IPS DF 4.7 (cell line): ENCODE measurements at regions not wholly inside any gene's neighbourhood (a gene's known extent, or its start where the extent isn't known, plus 50 kb on each side); places are given as distances from the start of the nearest gene placed in this dataset.

ENCODE experiments used
- DNase-seq: peaks from one replicate; pipeline ENCODE4 v3.0.0-alpha.2; 2013; ENCODE audit warnings: low spot score; ENCODE audit errors: extremely low read depth

DNA sequence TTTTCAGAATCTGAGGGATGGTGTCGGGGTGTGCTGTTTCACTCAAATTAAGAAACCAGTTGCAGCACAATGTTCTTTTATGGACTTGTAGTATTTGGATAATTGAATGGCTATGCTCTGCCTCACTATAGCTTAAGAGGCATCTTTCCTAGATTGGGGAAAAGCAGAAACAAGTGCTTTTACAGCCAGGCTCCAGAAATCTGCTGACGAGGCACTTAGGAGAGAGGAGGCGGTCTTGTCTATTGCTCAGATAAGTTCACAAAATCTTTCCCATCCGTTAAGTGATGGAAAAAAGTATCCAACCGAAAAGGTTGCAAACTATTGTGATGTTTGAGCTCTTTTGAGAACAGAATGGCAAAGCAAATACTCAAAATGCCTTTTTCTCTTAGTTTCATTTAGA lies 336.1 kb upstream of the RARB start:
- DNase-seq, result no peak

- DNase-seq, result no peak
Measured at GRCh38 chr3:25094932-25095685, 333.0 kb upstream of the RARB start.

GRCh38 chr3:25096536-25096935 lies 331.5 kb upstream of the RARB start:
- no peak for DNase-seq

DNA sequence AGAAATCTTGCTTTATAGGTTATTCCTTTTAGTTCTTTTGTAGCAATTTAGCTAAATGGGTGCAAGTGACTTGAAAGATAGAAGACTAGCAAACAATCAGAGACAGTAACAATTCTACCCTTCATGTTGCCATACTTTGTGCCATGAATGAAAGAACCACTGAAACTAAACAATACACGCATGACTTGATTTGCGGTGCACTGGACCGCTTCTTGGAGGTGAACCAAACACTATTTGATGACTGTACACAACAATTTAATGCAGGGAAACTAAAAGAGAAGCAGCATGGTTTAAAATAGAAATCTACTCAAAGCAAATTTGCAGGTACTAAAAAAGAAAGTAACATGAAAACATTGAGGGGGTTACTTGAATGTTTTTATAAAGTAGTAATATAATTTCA lies 331.0 kb upstream of the RARB start:
- DNase-seq, result no peak

- no peak for DNase-seq
Measured at GRCh38 chr3:25099666-25100065, 328.4 kb upstream of the RARB start.

DNA sequence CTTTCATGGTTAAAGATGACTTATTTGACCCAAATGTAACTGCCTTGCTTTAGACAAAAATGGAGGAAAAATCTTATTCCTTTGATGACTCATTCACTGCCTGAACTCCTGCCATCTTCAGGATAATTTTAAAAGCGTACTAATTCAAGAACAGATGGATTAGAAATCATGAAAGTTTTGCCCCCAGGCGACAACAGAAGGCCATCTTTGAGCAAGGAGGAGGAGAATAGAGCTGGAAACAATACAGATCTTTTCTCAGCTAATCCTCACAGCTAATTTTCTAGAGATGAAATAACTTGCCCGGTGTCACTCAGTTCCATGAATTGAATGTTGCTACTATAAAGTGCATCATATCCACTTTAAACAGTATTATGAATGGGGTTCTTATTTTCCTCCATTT lies 324.7 kb upstream of the RARB start:
- no peak for DNase-seq

GRCh38 chr3:25107918-25108617 lies 320.0 kb upstream of the RARB start:
- DNase-seq, result no peak

- DNase-seq, result no peak
Measured at GRCh38 chr3:25110642-25111041, 317.4 kb upstream of the RARB start.

DNA sequence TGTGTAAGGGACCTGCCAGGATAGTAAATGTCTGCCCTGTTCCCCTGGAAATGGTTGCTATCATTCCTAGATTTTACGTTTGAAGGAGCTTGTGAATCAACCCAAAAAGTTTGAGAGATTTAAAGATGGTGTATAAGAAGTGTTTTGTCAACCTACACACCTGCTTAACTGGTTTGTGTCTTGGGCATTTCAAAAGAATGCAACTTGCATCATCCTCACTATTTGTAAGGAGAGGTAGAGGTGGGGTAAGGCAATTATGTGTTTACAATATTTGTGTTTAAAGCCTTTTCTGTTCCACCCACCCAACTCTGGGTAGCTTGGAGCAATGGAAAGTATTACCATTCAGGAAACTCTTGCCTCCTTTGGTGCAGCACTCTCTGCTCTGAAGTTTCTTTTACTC lies 314.2 kb upstream of the RARB start:
- DNase-seq, result no peak

DNA sequence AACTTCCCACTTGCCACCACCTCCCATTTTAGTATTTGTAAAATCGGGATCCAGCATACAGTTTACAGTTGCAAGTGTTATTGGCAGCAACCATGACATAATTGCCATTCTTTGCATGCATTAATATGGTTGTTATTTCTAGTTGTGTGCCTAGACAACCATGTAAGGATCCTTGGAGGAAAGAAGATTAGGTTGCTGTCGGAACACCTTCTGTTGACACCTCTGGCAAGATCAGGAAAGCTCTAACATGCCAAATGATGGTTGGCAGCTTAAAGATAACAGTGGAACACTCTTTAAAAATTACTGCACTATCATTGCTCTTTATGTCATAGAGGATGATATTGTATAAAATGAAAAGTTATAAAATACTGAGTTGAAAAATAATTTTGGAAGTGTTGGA lies 313.5 kb upstream of the RARB start:
- no peak for DNase-seq

- no peak for DNase-seq
Measured at GRCh38 chr3:25117005-25117593, 311.0 kb upstream of the RARB start.

- no peak for DNase-seq
Measured at GRCh38 chr3:25119682-25120081, 308.4 kb upstream of the RARB start.

DNA sequence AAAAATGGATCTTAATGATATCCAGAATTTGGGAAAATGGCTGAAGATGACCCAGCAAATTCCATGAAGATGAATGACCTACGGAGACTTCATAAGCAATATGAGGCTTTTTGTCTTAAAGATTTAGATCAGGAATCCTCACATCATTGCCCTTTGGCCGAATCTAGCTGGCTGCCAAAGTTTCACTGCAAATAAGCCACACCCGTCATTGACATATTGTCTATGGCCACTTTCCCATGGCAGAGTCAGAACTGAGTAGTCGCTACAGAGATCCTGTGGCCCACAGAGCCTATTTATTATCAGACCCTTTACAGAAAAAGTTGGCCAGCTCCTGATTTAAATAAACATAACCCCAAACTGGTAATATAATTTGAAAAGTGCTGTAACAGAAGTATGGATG lies 307.4 kb upstream of the RARB start:
- no peak for DNase-seq

- DNase-seq, result no peak
Measured at GRCh38 chr3:25125201-25125600, 302.9 kb upstream of the RARB start.

- no peak for DNase-seq
Measured at GRCh38 chr3:25128735-25129134, 299.3 kb upstream of the RARB start.

- no peak for DNase-seq
Measured at GRCh38 chr3:25130724-25131520, 297.1 kb upstream of the RARB start.

- DNase-seq, result no peak
Measured at GRCh38 chr3:25133588-25133987, 294.5 kb upstream of the RARB start.

GRCh38 chr3:25137606-25138005 lies 290.5 kb upstream of the RARB start:
- DNase-seq, result no peak

DNA sequence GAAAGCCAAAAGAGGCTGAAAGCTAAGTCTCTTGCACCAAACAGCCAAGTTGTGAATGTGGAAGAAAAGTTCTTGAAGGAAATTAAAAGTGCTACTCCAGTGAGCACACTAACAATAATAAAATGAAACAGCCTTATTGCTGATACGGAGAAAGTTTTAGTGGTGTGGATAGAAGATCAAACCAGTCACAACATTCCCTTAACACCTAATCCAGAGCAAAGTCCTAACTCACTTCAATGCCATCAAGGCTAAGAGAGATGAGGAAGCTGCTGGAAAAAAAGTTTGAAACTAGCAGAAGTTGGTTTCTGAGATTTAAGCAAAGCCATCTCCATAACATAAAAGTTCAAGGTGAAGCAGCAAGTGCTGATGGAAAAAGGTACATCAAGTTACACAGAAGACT lies 288.8 kb upstream of the RARB start:
- DNase-seq, result no peak

- no peak for DNase-seq
Measured at GRCh38 chr3:25142609-25143355, 285.3 kb upstream of the RARB start.

DNA sequence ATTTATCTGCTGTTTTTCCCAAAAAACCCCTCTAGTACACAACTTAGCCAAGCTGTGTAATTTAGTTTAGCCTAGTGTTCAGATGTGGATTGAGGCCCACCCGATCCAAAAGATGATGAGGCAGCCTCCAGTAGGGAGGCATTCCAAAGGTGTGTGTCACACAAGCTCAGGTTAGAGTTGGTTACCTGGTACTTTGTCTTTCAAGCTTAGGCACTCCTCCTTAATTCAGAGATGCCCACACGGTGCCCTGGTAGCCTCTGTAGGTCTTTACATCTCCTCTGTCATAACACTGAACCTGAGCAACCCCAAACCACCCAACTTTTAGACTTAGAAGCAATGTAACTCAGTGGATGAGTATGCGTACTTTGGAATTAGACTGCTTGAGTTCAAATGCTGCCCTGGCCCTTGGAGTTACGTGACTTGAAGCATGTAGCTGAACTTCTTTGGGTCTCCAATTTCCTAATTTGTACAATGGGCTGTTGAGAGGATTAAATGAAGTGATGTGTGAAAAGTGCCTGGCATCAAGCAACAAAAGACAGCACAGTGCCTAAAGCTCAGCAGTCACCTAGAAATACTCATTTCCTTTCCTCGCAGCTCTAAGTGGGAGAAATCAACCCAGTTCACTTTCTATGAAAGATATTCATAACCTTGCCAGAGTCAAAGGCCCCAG lies 284.6 kb upstream of the RARB start:
- no peak for DNase-seq
